ENCODE measurements at regions not wholly inside any gene's neighbourhood (a gene's known extent, or its start where the extent isn't known, plus 50 kb on each side); places are given as distances from the start of the nearest gene placed in this dataset.

- Histone ChIP-seq H3K4me3 (ENCODE audit: low read length) (no peak overlapping the region), H3K9me3 (ENCODE audit: insufficient read depth, low read depth, low read length) (no peaks in the 10 kb centered on the region), H3K4me1 (ENCODE audit: insufficient read depth, low read length) (no peaks in the 10 kb centered on the region), H3K36me3 (ENCODE audit: insufficient read depth, low read depth, low read length) (no peaks in the 10 kb centered on the region), H3K27me3 (ENCODE audit: insufficient read depth, low read length) (no peaks in the 10 kb centered on the region), H3K27ac (ENCODE audit: low read length) (no peak overlapping the region), H3K9ac (ENCODE audit: low read depth, low read length) (no peak overlapping the region)
Observed at GRCh38 chr4:24637173-24637572, 52.8 kb upstream of the DHX15 start.

- Histone ChIP-seq H3K4me1 (ENCODE audit: insufficient read depth, low read length) (no peaks in the 10 kb centered on the region), H3K27ac (ENCODE audit: low read length) (no peak overlapping the region), H3K9ac (ENCODE audit: low read depth, low read length) (no peak overlapping the region), H3K36me3 (ENCODE audit: insufficient read depth, low read depth, low read length) (no peaks in the 10 kb centered on the region), H3K4me3 (ENCODE audit: low read length) (no peak overlapping the region), H3K9me3 (ENCODE audit: insufficient read depth, low read depth, low read length) (no peaks in the 10 kb centered on the region), H3K27me3 (ENCODE audit: insufficient read depth, low read length) (no peaks in the 10 kb centered on the region)
Observed at GRCh38 chr4:24638396-24638875, 54.1 kb upstream of the DHX15 start.

- H3K9ac ChIP-seq (ENCODE audit: low read depth, low read length) = no peak overlapping the region
- H3K27ac ChIP-seq (ENCODE audit: low read length) = no peak overlapping the region
- H3K36me3 ChIP-seq (ENCODE audit: insufficient read depth, low read depth, low read length) = no peaks in the 10 kb centered on the region
- H3K9me3 ChIP-seq (ENCODE audit: insufficient read depth, low read depth, low read length) = no peaks in the 10 kb centered on the region
- no peak overlapping the region for H3K4me3 ChIP-seq (ENCODE audit: low read length)
- no peaks in the 10 kb centered on the region for H3K27me3 ChIP-seq (ENCODE audit: insufficient read depth, low read length)
- no peaks in the 10 kb centered on the region for H3K4me1 ChIP-seq (ENCODE audit: insufficient read depth, low read length)
Observed at GRCh38 chr4:24639714-24640113, 55.4 kb upstream of the DHX15 start.

GRCh38 chr4:24640366-24640765 is 56.0 kb upstream of the DHX15 start:
- Histone ChIP-seq H3K9ac (ENCODE audit: low read depth, low read length) (no peak overlapping the region), H3K4me3 (ENCODE audit: low read length) (no peak overlapping the region), H3K27me3 (ENCODE audit: insufficient read depth, low read length) (no peaks in the 10 kb centered on the region), H3K27ac (ENCODE audit: low read length) (no peak overlapping the region), H3K9me3 (ENCODE audit: insufficient read depth, low read depth, low read length) (no peaks in the 10 kb centered on the region), H3K36me3 (ENCODE audit: insufficient read depth, low read depth, low read length) (no peaks in the 10 kb centered on the region), H3K4me1 (ENCODE audit: insufficient read depth, low read length) (no peaks in the 10 kb centered on the region)

- no peaks in the 10 kb centered on the region for H3K4me1 ChIP-seq (ENCODE audit: insufficient read depth, low read length)
- no peak overlapping the region for H3K27ac ChIP-seq (ENCODE audit: low read length)
- no peaks in the 10 kb centered on the region for H3K27me3 ChIP-seq (ENCODE audit: insufficient read depth, low read length)
- H3K9me3 ChIP-seq (ENCODE audit: insufficient read depth, low read depth, low read length) = no peaks in the 10 kb centered on the region
- no peaks in the 10 kb centered on the region for H3K36me3 ChIP-seq (ENCODE audit: insufficient read depth, low read depth, low read length)
- no peak overlapping the region for H3K9ac ChIP-seq (ENCODE audit: low read depth, low read length)
- no peak overlapping the region for H3K4me3 ChIP-seq (ENCODE audit: low read length)
Observed at GRCh38 chr4:24642981-24643547, 58.7 kb upstream of the DHX15 start.

GRCh38 chr4:24643774-24644520 is 59.6 kb upstream of the DHX15 start:
- no peak overlapping the region for H3K27ac ChIP-seq (ENCODE audit: low read length)
- H3K36me3 ChIP-seq (ENCODE audit: insufficient read depth, low read depth, low read length) = no peaks in the 10 kb centered on the region

GRCh38 chr4:24644983-24645764 is 60.8 kb upstream of the DHX15 start:
- H3K9me3 ChIP-seq (ENCODE audit: insufficient read depth, low read depth, low read length) = no peaks in the 10 kb centered on the region
- H3K4me1 ChIP-seq (ENCODE audit: insufficient read depth, low read length) = no peaks in the 10 kb centered on the region; the same call in 1 of the 2 replicates
- H3K9ac ChIP-seq (ENCODE audit: low read depth, low read length) = no peak overlapping the region
- no peak overlapping the region for H3K4me3 ChIP-seq (ENCODE audit: low read length)
- H3K27ac ChIP-seq (ENCODE audit: low read length) = no peak overlapping the region
- H3K27me3 ChIP-seq (ENCODE audit: insufficient read depth, low read length) = no peaks in the 10 kb centered on the region
- no peaks in the 10 kb centered on the region for H3K36me3 ChIP-seq (ENCODE audit: insufficient read depth, low read depth, low read length)

More at GRCh38 chr4:24643774-24644520, 59.6 kb upstream of the DHX15 start:
- H3K4me1 ChIP-seq (ENCODE audit: insufficient read depth, low read length) = no peaks in the 10 kb centered on the region
- no peaks in the 10 kb centered on the region for H3K27me3 ChIP-seq (ENCODE audit: insufficient read depth, low read length)
- H3K9me3 ChIP-seq (ENCODE audit: insufficient read depth, low read depth, low read length) = no peaks in the 10 kb centered on the region
- H3K4me3 ChIP-seq (ENCODE audit: low read length) = no peak overlapping the region
- no peak overlapping the region for H3K9ac ChIP-seq (ENCODE audit: low read depth, low read length)

GRCh38 chr4:24645765-24646550 is 61.6 kb upstream of the DHX15 start:
- Histone ChIP-seq H3K27ac (ENCODE audit: low read length) (no peak overlapping the region), H3K9me3 (ENCODE audit: insufficient read depth, low read depth, low read length) (no peaks in the 10 kb centered on the region), H3K27me3 (ENCODE audit: insufficient read depth, low read length) (no peaks in the 10 kb centered on the region)

GRCh38 chr4:24646798-24647460 is 62.6 kb upstream of the DHX15 start:
- Histone ChIP-seq H3K27me3 (ENCODE audit: insufficient read depth, low read length) (no peaks in the 10 kb centered on the region), H3K36me3 (ENCODE audit: insufficient read depth, low read depth, low read length) (no peaks in the 10 kb centered on the region), H3K4me1 (ENCODE audit: insufficient read depth, low read length) (peaks cover 4% of the 10 kb centered on the region; the same call in 1 of the 2 replicates), H3K9ac (ENCODE audit: low read depth, low read length) (no peak overlapping the region), H3K4me3 (ENCODE audit: low read length) (no peak overlapping the region), H3K9me3 (ENCODE audit: insufficient read depth, low read depth, low read length) (no peaks in the 10 kb centered on the region), H3K27ac (ENCODE audit: low read length) (no peak overlapping the region)

More at GRCh38 chr4:24645765-24646550, 61.6 kb upstream of the DHX15 start:
- peaks cover 4% of the 10 kb centered on the region; the same call in 1 of the 2 replicates for H3K4me1 ChIP-seq (ENCODE audit: insufficient read depth, low read length)
- H3K4me3 ChIP-seq (ENCODE audit: low read length) = no peak overlapping the region
- H3K36me3 ChIP-seq (ENCODE audit: insufficient read depth, low read depth, low read length) = no peaks in the 10 kb centered on the region
- no peak overlapping the region for H3K9ac ChIP-seq (ENCODE audit: low read depth, low read length)

GRCh38 chr4:24650849-24651640 is 66.7 kb upstream of the DHX15 start:
- Histone ChIP-seq H3K4me3 (ENCODE audit: low read length) (no peak overlapping the region), H3K36me3 (ENCODE audit: insufficient read depth, low read depth, low read length) (no peaks in the 10 kb centered on the region), H3K27me3 (ENCODE audit: insufficient read depth, low read length) (no peaks in the 10 kb centered on the region), H3K4me1 (ENCODE audit: insufficient read depth, low read length) (peaks cover 4% of the 10 kb centered on the region; the same call in 1 of the 2 replicates), H3K9me3 (ENCODE audit: insufficient read depth, low read depth, low read length) (no peaks in the 10 kb centered on the region), H3K27ac (ENCODE audit: low read length) (no peak overlapping the region), H3K9ac (ENCODE audit: low read depth, low read length) (no peak overlapping the region)

Measured in iPS-20b (cell line).